WTC11 (cell line): ENCODE measurements at regions not wholly inside any gene's neighbourhood (a gene's known extent, or its start where the extent isn't known, plus 50 kb on each side); places are given as distances from the start of the nearest gene placed in this dataset.

Source experiments
- ATAC-seq: fragments of 200-7000 bp; cut with Tn5 transposase; 2 replicates; pipeline ENCODE4 v1.10.0; 2021; ENCODE audit warnings: mild to moderate bottlenecking, moderate library complexity
- CTCF ChIA-PET: fragments of 300-600 bp; sonication (Branson Sonifier 250); formaldehyde crosslinking; loops from one replicate; lab custom pipeline; 2021; ENCODE audit warnings: antibody characterized with exemption; lab: Charles Lee
- POLR2A ChIA-PET: fragments of 350-600 bp; sonication (Branson Sonifier 250); formaldehyde crosslinking; loops from one replicate; lab custom pipeline; 2021; ENCODE audit warnings: antibody characterized with exemption; lab: Charles Lee
- DNase-seq: peaks from one replicate; pipeline ENCODE4 v3.0.0; 2021; ENCODE audit warnings: low spot score
- H3K27ac Mint-ChIP-seq: 2 replicates; pipeline ENCODE4 v1.8.0; 2021; ENCODE audit warnings: mixed read lengths
- H3K27me3 Mint-ChIP-seq: 2 replicates; pipeline ENCODE4 v1.8.0; 2021; ENCODE audit warnings: low read depth, mild to moderate bottlenecking, moderate library complexity, mixed read lengths
- H3K36me3 Mint-ChIP-seq: 2 replicates; pipeline ENCODE4 v1.8.0; 2021; ENCODE audit warnings: mixed read lengths
- H3K4me1 Mint-ChIP-seq: 2 replicates; pipeline ENCODE4 v1.8.0; 2022; ENCODE audit warnings: mixed read lengths
- H3K4me3 Mint-ChIP-seq: 2 replicates; pipeline ENCODE4 v1.8.0; 2021; ENCODE audit warnings: mild to moderate bottlenecking, moderate library complexity, mixed read lengths
- H3K9me3 Mint-ChIP-seq: 2 replicates; pipeline ENCODE4 v1.8.0; 2021; ENCODE audit warnings: mixed read lengths
- ATF2 ChIP-seq: sonication (generic); formaldehyde crosslinking; IDR thresholded peaks from 2 replicates; pipeline ENCODE4 v1.8.1; 2022; ENCODE audit warnings: low read depth, missing genetic modification reagents, borderline replicate concordance
- CBFB ChIP-seq: sonication (generic); formaldehyde crosslinking; IDR thresholded peaks from 2 replicates; pipeline ENCODE4 v1.8.1; 2022; ENCODE audit warnings: mild to moderate bottlenecking, low read depth, missing genetic modification reagents
- E2F4 ChIP-seq: sonication (generic); formaldehyde crosslinking; IDR thresholded peaks from 2 replicates; pipeline ENCODE4 v1.8.1; 2022; ENCODE audit warnings: low read depth, mild to moderate bottlenecking, moderate library complexity, missing genetic modification reagents, borderline replicate concordance
- E2F5 ChIP-seq: sonication (generic); formaldehyde crosslinking; IDR thresholded peaks from 2 replicates; pipeline ENCODE4 v1.8.1; 2022; ENCODE audit warnings: mild to moderate bottlenecking, moderate library complexity, missing genetic modification reagents
- FOXJ3 ChIP-seq: sonication (generic); formaldehyde crosslinking; IDR thresholded peaks from 2 replicates; pipeline ENCODE4 v1.9.0; 2021; ENCODE audit warnings: missing genetic modification reagents, mild to moderate bottlenecking, borderline replicate concordance
- FOXP4 ChIP-seq: sonication (generic); formaldehyde crosslinking; IDR thresholded peaks from 2 replicates; pipeline ENCODE4 v1.8.0; 2022; ENCODE audit warnings: mild to moderate bottlenecking, missing genetic modification reagents
- HMGA2 ChIP-seq: fragments of 250-450 bp; sonication (Bioruptor Pico); IDR thresholded peaks from 2 replicates; pipeline ENCODE4 v1.4.0; 2021; ENCODE audit warnings: mild to moderate bottlenecking, moderate library complexity
- HMGXB4 ChIP-seq: sonication (generic); formaldehyde crosslinking; IDR thresholded peaks from 2 replicates; pipeline ENCODE4 v1.8.1; 2023; ENCODE audit warnings: mild to moderate bottlenecking, moderate library complexity, missing genetic modification reagents
- IRF1 ChIP-seq: sonication (generic); formaldehyde crosslinking; IDR thresholded peaks from 2 replicates; pipeline ENCODE4 v1.8.0; 2023; ENCODE audit warnings: missing genetic modification reagents
- KAT7 ChIP-seq: sonication (generic); formaldehyde crosslinking; IDR thresholded peaks from 2 replicates; pipeline ENCODE4 v1.8.1; 2023; ENCODE audit warnings: missing genetic modification reagents, mild to moderate bottlenecking, borderline replicate concordance
- MAX ChIP-seq: sonication (generic); formaldehyde crosslinking; IDR thresholded peaks from 2 replicates; pipeline ENCODE4 v1.8.0; 2022; ENCODE audit warnings: mild to moderate bottlenecking, missing genetic modification reagents
- MXD4 ChIP-seq: fragments of 250-450 bp; sonication (Bioruptor Pico); IDR thresholded peaks from 2 replicates; pipeline ENCODE4 v1.8.0; 2021; ENCODE audit warnings: mild to moderate bottlenecking, moderate library complexity, borderline replicate concordance
- NFYB ChIP-seq: sonication (generic); formaldehyde crosslinking; conservative IDR thresholded peaks from 2 replicates; pipeline ENCODE4 v1.8.0; 2022; ENCODE audit warnings: low read depth, missing genetic modification reagents
- OVOL2 ChIP-seq: fragments of 250-450 bp; sonication (Bioruptor Pico); IDR thresholded peaks from 2 replicates; pipeline ENCODE4 v1.9.0; 2021; ENCODE audit warnings: mild to moderate bottlenecking, borderline replicate concordance
- SMAD4 ChIP-seq: sonication (generic); formaldehyde crosslinking; IDR thresholded peaks from 2 replicates; pipeline ENCODE4 v1.8.0; 2022; ENCODE audit warnings: mild to moderate bottlenecking, missing genetic modification reagents
- SOX15 ChIP-seq: fragments of 250-450 bp; sonication (Bioruptor Pico); IDR thresholded peaks from 2 replicates; pipeline ENCODE4 v1.9.0; 2021; ENCODE audit warnings: mild to moderate bottlenecking
- TCF7 ChIP-seq: sonication (generic); formaldehyde crosslinking; IDR thresholded peaks from 2 replicates; pipeline ENCODE4 v1.8.0; 2022; ENCODE audit warnings: mild to moderate bottlenecking, low read depth, missing genetic modification reagents, moderate library complexity
- TEAD4 ChIP-seq: sonication (generic); formaldehyde crosslinking; IDR thresholded peaks from 2 replicates; pipeline ENCODE4 v1.8.0; 2022; ENCODE audit warnings: mild to moderate bottlenecking, missing genetic modification reagents
- ZBTB21 ChIP-seq: sonication (generic); formaldehyde crosslinking; IDR thresholded peaks from 2 replicates; pipeline ENCODE4 v1.8.1; 2023; ENCODE audit warnings: mild to moderate bottlenecking, missing genetic modification reagents, borderline replicate concordance
- ZBTB43 ChIP-seq: sonication (generic); formaldehyde crosslinking; IDR thresholded peaks from 2 replicates; pipeline ENCODE4 v1.8.1; 2023; ENCODE audit warnings: mild to moderate bottlenecking, missing genetic modification reagents
- ZNF219 ChIP-seq: sonication (generic); formaldehyde crosslinking; IDR thresholded peaks from 2 replicates; pipeline ENCODE4 v1.8.0; 2023; ENCODE audit warnings: missing genetic modification reagents, mild to moderate bottlenecking, borderline replicate concordance
- ZNF317 ChIP-seq: sonication (generic); formaldehyde crosslinking; IDR thresholded peaks from 2 replicates; pipeline ENCODE4 v1.8.1; 2023; ENCODE audit warnings: low read depth, mild to moderate bottlenecking, moderate library complexity, missing genetic modification reagents, borderline replicate concordance
- ZNF416 ChIP-seq: fragments of 250-450 bp; sonication (Bioruptor Pico); IDR thresholded peaks from 2 replicates; pipeline ENCODE4 v1.9.0; 2021; ENCODE audit warnings: mild to moderate bottlenecking, inconsistent platforms
- ZNF423 ChIP-seq: fragments of 250-450 bp; sonication (Bioruptor Pico); IDR thresholded peaks from 2 replicates; pipeline ENCODE4 v2.1.2; 2022; ENCODE audit warnings: mild to moderate bottlenecking, moderate library complexity
- ZNF425 ChIP-seq: fragments of 250-450 bp; sonication (Bioruptor Pico); conservative IDR thresholded peaks from 2 replicates; pipeline ENCODE4 v1.9.0; 2021; ENCODE audit warnings: mild to moderate bottlenecking

GRCh38 chr6:140182821-140183220 is 808.4 kb upstream of the CITED2 start (continued):
- no peak for TF ChIP-seq E2F5 (CRISPR knock-in tag)
- no peak for TF ChIP-seq TCF7 (CRISPR knock-in tag)
- no peak for TF ChIP-seq ZNF317 (CRISPR knock-in tag)
- no peak for TF ChIP-seq MXD4 (CRISPR knock-in tag)
- TF ChIP-seq ZNF416 (CRISPR knock-in tag) = no peak

- no peaks in the 10 kb centered on the region for H3K27me3 Mint-ChIP-seq
- peaks cover 13% of the 10 kb centered on the region for H3K4me1 Mint-ChIP-seq
- H3K9me3 Mint-ChIP-seq = peaks cover 34% of the 10 kb centered on the region
- ATAC-seq (no peak), DNase-seq (no peak)
- H3K36me3 Mint-ChIP-seq = peaks cover 26% of the 10 kb centered on the region
- POLR2A ChIA-PET = no interaction called here
- no peak overlapping the region for H3K27ac Mint-ChIP-seq
- TF ChIP-seq MAX (CRISPR knock-in tag) = no peak
- no peak for TF ChIP-seq CBFB (CRISPR knock-in tag)
- TF ChIP-seq ZNF219 (CRISPR knock-in tag) = no peak
- TF ChIP-seq ZNF423 = no peak
- TF ChIP-seq FOXP4 (CRISPR knock-in tag) = no peak
- TF ChIP-seq HMGXB4 (CRISPR knock-in tag) = no peak
- no peak for TF ChIP-seq ATF2
- TF ChIP-seq KAT7 (CRISPR knock-in tag) = no peak
- no peak for TF ChIP-seq E2F4
- TF ChIP-seq SOX15 (CRISPR knock-in tag) = no peak
- no peak for TF ChIP-seq ZNF425 (CRISPR knock-in tag)
- TF ChIP-seq FOXJ3 (CRISPR knock-in tag) = no peak
- no peak for TF ChIP-seq SMAD4 (CRISPR knock-in tag)
- no peak for TF ChIP-seq ZBTB43 (CRISPR knock-in tag)
- no peak for TF ChIP-seq OVOL2
- no peak for TF ChIP-seq ZBTB21 (CRISPR knock-in tag)
- no peak for TF ChIP-seq IRF1 (CRISPR knock-in tag)
- no peak for TF ChIP-seq HMGA2 (CRISPR knock-in tag)
- TF ChIP-seq TEAD4 (CRISPR knock-in tag) = no peak
- no peak for TF ChIP-seq NFYB
- no peak overlapping the region for H3K4me3 Mint-ChIP-seq
- CTCF ChIA-PET = no interaction called here
These were observed 807.4 kb upstream of the CITED2 start for GRCh38 chr6:140181876-140182275.
